ENCODE measurements at regions not wholly inside any gene's neighbourhood (a gene's known extent, or its start where the extent isn't known, plus 50 kb on each side); places are given as distances from the start of the nearest gene placed in this dataset.

DNA sequence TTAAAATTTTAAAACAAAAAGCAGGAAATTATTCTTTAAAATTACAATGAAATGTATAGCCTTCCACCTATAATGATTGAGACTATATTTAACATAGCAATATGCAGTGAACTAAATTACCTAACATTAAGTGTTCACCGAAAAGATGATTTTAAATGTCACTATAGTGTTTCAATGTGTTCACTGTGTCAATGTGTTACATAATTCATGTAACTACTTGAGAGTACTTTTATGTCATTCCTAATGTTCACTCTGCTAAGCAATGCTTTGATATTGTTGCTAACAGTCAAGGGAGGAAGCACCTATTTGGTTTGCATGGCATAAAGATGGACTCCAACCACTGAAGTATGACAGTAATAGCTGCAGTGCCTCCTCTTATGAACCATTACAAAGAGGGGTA, 629.8 kb upstream of the C9orf72 start:
- ChIA-PET POLR2A (no interaction called here), CTCF (no interaction called here)
- TF ChIP-seq ZNF677 (tag by site-specific recombination; IDR thresholded peaks at IDR 0.05), result no peak
- TF ChIP-seq WT1 (tag by site-specific recombination; IDR thresholded peaks at IDR 0.05), result no peak
- no peak for TF ChIP-seq ZBTB48 (tag by site-specific recombination; IDR thresholded peaks at IDR 0.05)
- TF ChIP-seq ZNF157 (tag by site-specific recombination; IDR thresholded peaks at IDR 0.05), result no peak
- TF ChIP-seq GLI4 (tag by site-specific recombination; IDR thresholded peaks at IDR 0.05), result no peak
- no peak for TF ChIP-seq ZNF184 (tag by site-specific recombination; IDR thresholded peaks at IDR 0.05)
- no peak for TF ChIP-seq ZNF658 (tag by site-specific recombination; IDR thresholded peaks at IDR 0.05)
- TF ChIP-seq ZIC2 (tag by site-specific recombination; IDR thresholded peaks at IDR 0.05), result no peak
- no peak for TF ChIP-seq KLF10 (tag by site-specific recombination; IDR thresholded peaks at IDR 0.05)
- Histone ChIP-seq H3K4me3 (ENCODE audit: low read depth, low read length) (no peak overlapping the region), H3K4me1 (ENCODE audit: control insufficient read depth, insufficient read depth, low read length) (no peaks in the 10 kb centered on the region), H3K36me3 (ENCODE audit: control insufficient read depth in 2 of 2, insufficient read depth in 1 of 2, low read length in 2 of 2) (no peaks in the 10 kb centered on the region), H3K9me3 (ENCODE audit: control insufficient read depth, insufficient read depth, low read depth, low read length) (no peaks in the 10 kb centered on the region), H3K27ac (ENCODE audit: extremely low read depth, low read depth, low read length) (no peak overlapping the region)

DNA sequence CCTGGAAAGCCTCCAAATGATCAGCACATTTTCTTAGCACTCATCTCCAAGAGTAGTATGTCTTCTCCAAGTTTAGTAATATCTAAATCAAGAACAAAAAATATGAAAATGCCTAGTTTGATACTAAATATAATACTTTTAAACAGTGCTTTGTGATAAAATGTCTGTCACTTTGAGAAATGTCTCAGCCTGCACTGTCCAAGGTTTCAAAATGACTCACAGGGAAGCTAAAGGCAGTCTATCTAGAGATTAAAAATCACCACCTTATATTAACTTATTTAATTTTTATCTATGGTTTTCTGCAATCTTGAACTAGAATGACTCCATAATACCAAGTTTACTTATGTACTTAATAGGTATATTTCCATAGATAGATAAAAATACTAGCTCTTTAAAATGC, 633.0 kb upstream of the C9orf72 start:
- POLR2A ChIA-PET, result no interaction called here
- no peaks in the 10 kb centered on the region for H3K9me3 ChIP-seq (ENCODE audit: control insufficient read depth, insufficient read depth, low read depth, low read length)
- CTCF ChIA-PET, result no interaction called here
- H3K4me1 ChIP-seq (ENCODE audit: control insufficient read depth, insufficient read depth, low read length), result no peaks in the 10 kb centered on the region
- H3K4me3 ChIP-seq (ENCODE audit: low read depth, low read length), result no peak overlapping the region
- no peaks in the 10 kb centered on the region for H3K36me3 ChIP-seq (ENCODE audit: control insufficient read depth in 2 of 2, insufficient read depth in 1 of 2, low read length in 2 of 2)
- TF ChIP-seq RBAK (tag by site-specific recombination; IDR thresholded peaks at IDR 0.05), result no peak
- no peak for TF ChIP-seq ZNF692 (tag by site-specific recombination; IDR thresholded peaks at IDR 0.05)
- TF ChIP-seq ZNF112 (tag by site-specific recombination; IDR thresholded peaks at IDR 0.05), result no peak
- no peak for TF ChIP-seq ZSCAN30 (tag by site-specific recombination; IDR thresholded peaks at IDR 0.05)
- TF ChIP-seq ZNF776 (tag by site-specific recombination; IDR thresholded peaks at IDR 0.05; ENCODE audit: borderline replicate concordance), result no peak
- TF ChIP-seq ZBTB20 (tag by site-specific recombination; IDR thresholded peaks at IDR 0.05), result no peak
- TF ChIP-seq BCL6B (tag by site-specific recombination; IDR thresholded peaks at IDR 0.05), result no peak
- TF ChIP-seq ZNF654 (tag by site-specific recombination; IDR thresholded peaks at IDR 0.05; ENCODE audit: low read depth), result no peak
- TF ChIP-seq ZNF623 (tag by site-specific recombination; IDR thresholded peaks at IDR 0.05), result no peak
- TF ChIP-seq ZNF558 (tag by site-specific recombination; IDR thresholded peaks at IDR 0.05), result no peak
- TF ChIP-seq KLF8 (tag by site-specific recombination; IDR thresholded peaks at IDR 0.05), result no peak
- H3K27ac ChIP-seq (ENCODE audit: extremely low read depth, low read depth, low read length), result no peak overlapping the region

- H3K4me1 ChIP-seq (ENCODE audit: control insufficient read depth, insufficient read depth, low read length), result no peaks in the 10 kb centered on the region
- CTCF ChIA-PET, result interaction anchor here (0.7 kb wide), 1 partner anchor 157 kb away, joined by 4 read pairs; no protein-coding TSS in a partner anchor
- POLR2A ChIA-PET, result no interaction called here
- no peaks in the 10 kb centered on the region for H3K9me3 ChIP-seq (ENCODE audit: control insufficient read depth, insufficient read depth, low read depth, low read length)
- H3K4me3 ChIP-seq (ENCODE audit: low read depth, low read length), result no peak overlapping the region
- H3K36me3 ChIP-seq (ENCODE audit: control insufficient read depth in 2 of 2, insufficient read depth in 1 of 2, low read length in 2 of 2), result no peaks in the 10 kb centered on the region
- no peak overlapping the region for H3K27ac ChIP-seq (ENCODE audit: extremely low read depth, low read depth, low read length)
- TF ChIP-seq HOXC10 (CRISPR knock-in tag; IDR thresholded peaks at IDR 0.05) (no peak), ZNF416 (tag by site-specific recombination; IDR thresholded peaks at IDR 0.05) (no peak), ZNF596 (tag by site-specific recombination; IDR thresholded peaks at IDR 0.05) (no peak), ZNF664 (tag by site-specific recombination; IDR thresholded peaks at IDR 0.05) (no peak), OSR2 (tag by site-specific recombination; IDR thresholded peaks at IDR 0.05) (no peak), REPIN1 (tag by site-specific recombination; IDR thresholded peaks at IDR 0.05; ENCODE audit: low read depth) (no peak), WT1 (tag by site-specific recombination; IDR thresholded peaks at IDR 0.05) (no peak), SP7 (tag by site-specific recombination; IDR thresholded peaks at IDR 0.05) (no peak)
These were observed 634.4 kb upstream of the C9orf72 start for GRCh38 chr9:28207657-28208056.

All from HEK293 (cell line).